ENCODE measurements at regions not wholly inside any gene's neighbourhood (a gene's known extent, or its start where the extent isn't known, plus 50 kb on each side); places are given as distances from the start of the nearest gene placed in this dataset.

DNA sequence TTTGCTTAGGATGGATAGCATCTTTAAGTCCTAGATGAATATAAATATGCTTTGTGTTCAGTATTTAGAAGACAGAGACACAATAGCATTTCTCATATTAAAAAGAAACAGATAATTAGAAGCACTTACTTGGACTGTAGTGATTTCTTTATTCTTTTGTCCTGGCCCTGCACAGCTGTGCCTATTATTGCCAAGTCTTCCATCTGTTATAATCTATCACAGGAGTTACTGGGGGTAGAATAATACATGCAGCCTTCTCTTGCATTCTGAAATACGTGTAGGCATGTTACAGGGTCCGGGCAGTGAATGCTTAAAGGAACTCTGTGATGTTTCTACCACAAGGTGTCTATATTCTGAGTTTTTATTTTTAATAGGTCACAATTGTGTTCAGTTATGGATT, 461.5 kb upstream of the COBL start:
- peaks cover 18% of the 10 kb centered on the region for H3K9me3 ChIP-seq (ENCODE audit: control insufficient read depth, insufficient read depth, low read length)
- intact Hi-C loops (cut with micrococcal nuclease) (no loop called here), dilution Hi-C loops (cut with HindIII; ENCODE audit: low sequenced_read_pairs, unreplicated experiment) (no loop called here), in situ Hi-C loops (cut with MboI; ENCODE audit: low sequenced_read_pairs) (no loop called here)
- H4K5ac ChIP-seq (ENCODE audit: low read depth, low read length) = no peak overlapping the region
- no peaks in the 10 kb centered on the region for H4K20me1 ChIP-seq (ENCODE audit: insufficient read depth, low read length)
- no CpG with 5 or more reads among the region's 2 CpGs for WGBS, 2 experiments (ENCODE audit: extremely low coverage in 2 of 2, insufficient read length in 1 of 2)
- H3K56ac ChIP-seq (ENCODE audit: extremely low read depth, insufficient read depth, low read length) = no peak overlapping the region
- no peaks in the 10 kb centered on the region for H3K27me3 ChIP-seq (ENCODE audit: control insufficient read depth, insufficient read depth, low read length)
- H3K9me1 ChIP-seq (ENCODE audit: insufficient read depth, low read length) = no peaks in the 10 kb centered on the region
- no peak overlapping the region for H3K4me3 ChIP-seq (ENCODE audit: insufficient read depth, low read depth, low read length)
- no peak for TF ChIP-seq MAZ (IDR thresholded peaks at IDR 0.05; ENCODE audit: borderline replicate concordance, low read depth, low read length)
- TF ChIP-seq FOS (IDR thresholded peaks at IDR 0.05; ENCODE audit: low read depth, low read length) = no peak
- TF ChIP-seq SMC3 (IDR thresholded peaks at IDR 0.05; ENCODE audit: low read depth, low read length) = no peak
- no peak for TF ChIP-seq NFE2L2 (IDR thresholded peaks at IDR 0.05; ENCODE audit: low read depth, low read length)
- TF ChIP-seq MAFK (IDR thresholded peaks at IDR 0.05; ENCODE audit: low read depth, low read length) = no peak
- no peak for TF ChIP-seq CHD1 (IDR thresholded peaks at IDR 0.05; ENCODE audit: low read depth, low read length)
- H3K18ac ChIP-seq (ENCODE audit: low read depth, low read length) = no peak overlapping the region
- no peak overlapping the region for H3K9ac ChIP-seq (ENCODE audit: low read depth, low read length)
- H2BK20ac ChIP-seq (ENCODE audit: low read depth, low read length) = no peak overlapping the region
- H3K36me3 ChIP-seq (ENCODE audit: control insufficient read depth, insufficient read depth, low read length) = no peaks in the 10 kb centered on the region
- no peak overlapping the region for H2BK15ac ChIP-seq (ENCODE audit: low read depth, low read length)
- H3K79me1 ChIP-seq (ENCODE audit: low read depth in 1 of 2, low read length in 2 of 2) = no peaks in the 10 kb centered on the region
- H3K4me1 ChIP-seq (ENCODE audit: control insufficient read depth, insufficient read depth, low read length) = no peaks in the 10 kb centered on the region
- DNase-seq (no peak), ATAC-seq (ENCODE audit: low read depth) (no peak)
- CTCF ChIA-PET = no interaction called here
- BruUV-seq (replicated peaks) = no TSS peak
- H3K23ac ChIP-seq (ENCODE audit: low read depth, low read length) = no peak overlapping the region
- no peak overlapping the region for H3K14ac ChIP-seq (replicated peaks; ENCODE audit: low read depth, low read length)
- H2AK5ac ChIP-seq (ENCODE audit: low read depth, low read length) = no peak overlapping the region
- no peak overlapping the region for H3K27ac ChIP-seq (ENCODE audit: insufficient read depth, low read length)
- no peak overlapping the region for H2BK5ac ChIP-seq (ENCODE audit: low read depth, low read length, poor library complexity, severe bottlenecking)
- no peak overlapping the region for H2AK9ac ChIP-seq (replicated peaks; ENCODE audit: low read depth, low read length, poor library complexity)
- POLR2A ChIA-PET (ENCODE audit: unreplicated experiment) = no interaction called here
- no peak overlapping the region for H2BK120ac ChIP-seq (ENCODE audit: low read depth, low read length)
- no peak overlapping the region for H3K4me2 ChIP-seq (ENCODE audit: low read depth, low read length)
- no peak overlapping the region for H3K4ac ChIP-seq (ENCODE audit: low read depth, low read length)
- H2AFZ ChIP-seq (replicated peaks; ENCODE audit: low read length, poor library complexity) = no peak overlapping the region
- no peak overlapping the region for H4K8ac ChIP-seq (ENCODE audit: low read depth in 2 of 2, low read length in 2 of 2)
- H4K91ac ChIP-seq (ENCODE audit: insufficient read depth, low read depth, low read length) = no peak overlapping the region
